ENCODE measurements at regions not wholly inside any gene's neighbourhood (a gene's known extent, or its start where the extent isn't known, plus 50 kb on each side); places are given as distances from the start of the nearest gene placed in this dataset.
"Not testable (repeated sequence)": the region's sequence is repeated elsewhere in the genome, so short reads cannot be mapped to it uniquely, and the experiment has no call there.

- DNase-seq: no peak
- Histone ChIP-seq H3K27ac (no peak overlapping the region), H3K36me3 (no peaks in the 10 kb centered on the region), H3K27me3 (peaks cover 5% of the 10 kb centered on the region), H3K4me1 (no peaks in the 10 kb centered on the region), H3K9me3 (no peaks in the 10 kb centered on the region), H3K4me3 (no peak overlapping the region)
- intact Hi-C loops (cut with DNase I; ENCODE audit: low total_unique reads): no loop called here
- WGBS, 2 donors (ENCODE audit: low coverage in 1 of 2): 72 to 89% methylated on average over 3 of the region's 3 CpGs
- TF ChIP-seq EP300 (IDR thresholded peaks at IDR 0.05; ENCODE audit: low read depth) (no peak), POLR2A (IDR thresholded peaks at IDR 0.05) (no peak), POLR2AphosphoS5 (IDR thresholded peaks at IDR 0.05) (no peak)
- in situ Hi-C loops (cut with MboI; ENCODE audit: low pct_ligation_motif_present in 1 of 4, low pct_unique_long_range_greater_than_20kb in 1 of 4, low sequenced_read_pairs in 3 of 4): no loop called here
Measured at GRCh38 chr1:243962541-243962940, 88.5 kb upstream of the ZBTB18 start.

- 49 to 58% methylated on average over 2 of the region's 2 CpGs for WGBS, 2 donors (ENCODE audit: low coverage in 1 of 2)
- no peak overlapping the region for H3K27ac ChIP-seq
- TF ChIP-seq EP300 (IDR thresholded peaks at IDR 0.05; ENCODE audit: low read depth) (no peak), POLR2AphosphoS5 (IDR thresholded peaks at IDR 0.05) (no peak)
- TF ChIP-seq, protein P1, sequence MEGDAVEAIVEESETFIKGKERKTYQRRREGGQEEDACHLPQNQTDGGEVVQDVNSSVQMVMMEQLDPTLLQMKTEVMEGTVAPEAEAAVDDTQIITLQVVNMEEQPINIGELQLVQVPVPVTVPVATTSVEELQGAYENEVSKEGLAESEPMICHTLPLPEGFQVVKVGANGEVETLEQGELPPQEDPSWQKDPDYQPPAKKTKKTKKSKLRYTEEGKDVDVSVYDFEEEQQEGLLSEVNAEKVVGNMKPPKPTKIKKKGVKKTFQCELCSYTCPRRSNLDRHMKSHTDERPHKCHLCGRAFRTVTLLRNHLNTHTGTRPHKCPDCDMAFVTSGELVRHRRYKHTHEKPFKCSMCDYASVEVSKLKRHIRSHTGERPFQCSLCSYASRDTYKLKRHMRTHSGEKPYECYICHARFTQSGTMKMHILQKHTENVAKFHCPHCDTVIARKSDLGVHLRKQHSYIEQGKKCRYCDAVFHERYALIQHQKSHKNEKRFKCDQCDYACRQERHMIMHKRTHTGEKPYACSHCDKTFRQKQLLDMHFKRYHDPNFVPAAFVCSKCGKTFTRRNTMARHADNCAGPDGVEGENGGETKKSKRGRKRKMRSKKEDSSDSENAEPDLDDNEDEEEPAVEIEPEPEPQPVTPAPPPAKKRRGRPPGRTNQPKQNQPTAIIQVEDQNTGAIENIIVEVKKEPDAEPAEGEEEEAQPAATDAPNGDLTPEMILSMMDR (IDR thresholded peaks at IDR 0.05): no peak
- H3K4me3 ChIP-seq: no peak overlapping the region
- in situ Hi-C loops (cut with MboI; ENCODE audit: low pct_ligation_motif_present in 1 of 4, low pct_unique_long_range_greater_than_20kb in 1 of 4, low sequenced_read_pairs in 3 of 4) (no loop called here), intact Hi-C loops (cut with DNase I; ENCODE audit: low total_unique reads) (no loop called here)
- no peaks in the 10 kb centered on the region for H3K36me3 ChIP-seq
- no peaks in the 10 kb centered on the region for H3K4me1 ChIP-seq
- no peaks in the 10 kb centered on the region for H3K9me3 ChIP-seq
- H3K27me3 ChIP-seq: peaks cover 5% of the 10 kb centered on the region
- no peak for DNase-seq
Measured at GRCh38 chr1:243959998-243960397, 91.1 kb upstream of the ZBTB18 start.

DNA sequence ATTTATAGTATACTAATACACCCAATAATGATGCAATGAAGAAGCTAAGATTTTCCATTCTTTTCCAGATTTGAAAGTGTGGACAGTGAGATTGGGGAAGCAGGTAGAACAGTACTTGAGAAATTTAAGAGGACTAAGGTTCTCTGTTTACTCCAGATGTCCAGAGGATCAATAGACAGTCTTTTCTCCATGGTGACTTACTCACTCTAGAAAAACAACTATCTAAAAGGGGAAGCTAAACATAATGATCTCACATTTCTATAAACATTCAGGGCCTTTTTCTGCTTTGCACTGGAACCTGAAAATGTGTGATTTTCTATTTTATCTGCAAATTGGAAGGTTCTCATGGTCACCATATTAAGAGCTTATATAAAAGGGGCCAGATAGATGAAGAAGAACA is 93.9 kb upstream of the ZBTB18 start:
- Histone ChIP-seq H3K4me1 (no peaks in the 10 kb centered on the region), H3K27ac (no peak overlapping the region), H3K9me3 (no peaks in the 10 kb centered on the region), H3K4me3 (no peak overlapping the region), H3K27me3 (peaks cover 5% of the 10 kb centered on the region), H3K36me3 (no peaks in the 10 kb centered on the region)
- TF ChIP-seq POLR2A (IDR thresholded peaks at IDR 0.05) (no peak), POLR2AphosphoS5 (IDR thresholded peaks at IDR 0.05) (no peak), EP300 (IDR thresholded peaks at IDR 0.05; ENCODE audit: low read depth) (no peak)
- TF ChIP-seq, protein P1 (IDR thresholded peaks at IDR 0.05): no peak
- no peak for DNase-seq
- in situ Hi-C loops (cut with MboI; ENCODE audit: low pct_ligation_motif_present in 1 of 4, low pct_unique_long_range_greater_than_20kb in 1 of 4, low sequenced_read_pairs in 3 of 4) (no loop called here), intact Hi-C loops (cut with DNase I; ENCODE audit: low total_unique reads) (no loop called here)

DNA sequence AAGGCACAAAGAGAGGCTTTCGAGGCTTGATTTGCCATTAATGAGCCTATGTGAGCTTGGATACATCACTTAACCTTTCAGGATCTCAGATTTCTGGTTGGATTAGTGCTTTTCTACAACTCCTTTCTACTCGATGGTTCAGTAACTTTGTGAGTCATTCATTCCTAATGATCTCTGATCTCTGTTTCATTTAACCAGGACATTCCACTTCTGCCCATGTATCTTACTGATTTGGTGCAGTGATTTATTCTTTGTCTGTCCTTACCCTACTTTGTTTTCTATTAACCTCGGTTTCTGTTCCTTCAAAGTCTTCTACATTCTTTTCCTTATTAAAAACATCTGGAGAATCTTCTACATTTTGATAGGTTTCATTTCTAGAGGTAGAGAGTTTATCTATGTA is 94.6 kb upstream of the ZBTB18 start:
- peaks cover 5% of the 10 kb centered on the region for H3K27me3 ChIP-seq
- no peaks in the 10 kb centered on the region for H3K36me3 ChIP-seq
- in situ Hi-C loops (cut with MboI; ENCODE audit: low pct_ligation_motif_present in 1 of 4, low pct_unique_long_range_greater_than_20kb in 1 of 4, low sequenced_read_pairs in 3 of 4): no loop called here
- intact Hi-C loops (cut with DNase I; ENCODE audit: low total_unique reads): no loop called here
- no peaks in the 10 kb centered on the region for H3K4me1 ChIP-seq
- no peak for TF ChIP-seq POLR2AphosphoS5 (IDR thresholded peaks at IDR 0.05)
- TF ChIP-seq, protein P1 (IDR thresholded peaks at IDR 0.05): no peak
- TF ChIP-seq EP300 (IDR thresholded peaks at IDR 0.05; ENCODE audit: low read depth): no peak
- no peak for TF ChIP-seq POLR2A (IDR thresholded peaks at IDR 0.05)
- H3K4me3 ChIP-seq: no peak overlapping the region
- 59 to 82% methylated on average over 3 of the region's 3 CpGs for WGBS, 2 donors (ENCODE audit: low coverage in 1 of 2)
- no peak overlapping the region for H3K27ac ChIP-seq
- H3K9me3 ChIP-seq: no peaks in the 10 kb centered on the region
- DNase-seq: no peak

GRCh38 chr1:243951207-243951606 is 99.9 kb upstream of the ZBTB18 start:
- intact Hi-C loops (cut with DNase I; ENCODE audit: low total_unique reads); H3K36me3 ChIP-seq; H3K4me1 ChIP-seq; H3K27me3 ChIP-seq; H3K9me3 ChIP-seq; H3K4me3 ChIP-seq; DNase-seq; in situ Hi-C loops (cut with MboI; ENCODE audit: low pct_ligation_motif_present in 1 of 4, low pct_unique_long_range_greater_than_20kb in 1 of 4, low sequenced_read_pairs in 3 of 4); H3K27ac ChIP-seq: not testable (repeated sequence)
- WGBS, 2 donors (ENCODE audit: low coverage in 1 of 2): 85 to 90% methylated on average over 6 to 11 of the region's 11 CpGs
